H9 (cell line): ENCODE measurements at regions not wholly inside any gene's neighbourhood (a gene's known extent, or its start where the extent isn't known, plus 50 kb on each side); places are given as distances from the start of the nearest gene placed in this dataset.

Experiments used
- DNase-seq: peaks from one replicate; pipeline ENCODE4 v3.0.0-alpha.2; 2017
- H2AFZ ChIP-seq: one replicate; pipeline ENCODE4 v1.6.1; 2013; ENCODE audit warnings: mild to moderate bottlenecking, low read length, control low read depth, moderate library complexity
- H2AK5ac ChIP-seq: 2 replicates; pipeline ENCODE4 v1.6.1; 2013; ENCODE audit warnings: low read length, control low read depth, mixed read lengths; ENCODE audit not compliant: insufficient read length
- H2BK120ac ChIP-seq: one replicate; pipeline ENCODE4 v1.6.1; 2013; ENCODE audit warnings: low read depth, mild to moderate bottlenecking, low read length, control low read depth, inconsistent platforms; ENCODE audit not compliant: poor library complexity, severe bottlenecking
- H2BK12ac ChIP-seq: 2 replicates; pipeline ENCODE4 v1.6.1; 2013; ENCODE audit warnings: low read length, control low read depth, mixed read lengths, low read depth; ENCODE audit not compliant: insufficient read length
- H2BK15ac ChIP-seq: 2 replicates; pipeline ENCODE4 v1.6.1; 2013; ENCODE audit warnings: low read depth, low read length, control low read depth
- H2BK20ac ChIP-seq: one replicate; pipeline ENCODE4 v1.6.1; 2013; ENCODE audit warnings: low read depth, mild to moderate bottlenecking, low read length, control low read depth, inconsistent platforms; ENCODE audit not compliant: poor library complexity, severe bottlenecking
- H2BK5ac ChIP-seq: 2 replicates; pipeline ENCODE4 v1.6.1; 2013; ENCODE audit warnings: low read length, control low read depth, mixed read lengths; ENCODE audit not compliant: insufficient read length
- H3K14ac ChIP-seq: 2 replicates; pipeline ENCODE4 v1.6.1; 2013; ENCODE audit warnings: low read length, control low read depth; ENCODE audit not compliant: insufficient read depth
- H3K18ac ChIP-seq: 2 replicates; pipeline ENCODE4 v1.6.1; 2013; ENCODE audit warnings: low read depth, mild to moderate bottlenecking, mixed read lengths, low read length, control low read depth; ENCODE audit not compliant: insufficient read length
- H3K23ac ChIP-seq: 2 replicates; pipeline ENCODE4 v1.6.1; 2013; ENCODE audit warnings: low read length, control low read depth, mixed read lengths, low read depth; ENCODE audit not compliant: insufficient read length
- H3K23me2 ChIP-seq: 2 replicates; pipeline ENCODE4 v1.6.1; 2013; ENCODE audit warnings: low read depth, mild to moderate bottlenecking, mixed read lengths, low read length, control low read depth; ENCODE audit not compliant: insufficient read length, poor library complexity, severe bottlenecking
- H3K27ac ChIP-seq: 2 replicates; pipeline ENCODE4 v1.5.1; 2013; ENCODE audit warnings: low read length, control low read depth, mixed read lengths, low read depth; ENCODE audit not compliant: insufficient read length
- H3K27me3 ChIP-seq: 2 replicates; pipeline ENCODE4 v1.6.1; 2013; ENCODE audit warnings: low read length, control low read depth, inconsistent platforms; ENCODE audit not compliant: insufficient read depth
- H3K4ac ChIP-seq: 2 replicates; pipeline ENCODE4 v1.6.1; 2013; ENCODE audit warnings: low read depth, mild to moderate bottlenecking, control low read depth, inconsistent platforms, low read length, moderate library complexity
- H3K4me1 ChIP-seq: 2 replicates; pipeline ENCODE4 v1.6.1; 2013; ENCODE audit warnings: low read length, control low read depth, inconsistent platforms; ENCODE audit not compliant: insufficient read depth
- H3K4me2 ChIP-seq: 2 replicates; pipeline ENCODE4 v1.6.1; 2013; ENCODE audit warnings: low read length, control low read depth, mixed read lengths; ENCODE audit not compliant: insufficient read length, insufficient read depth
- H3K56ac ChIP-seq: 2 replicates; pipeline ENCODE4 v1.6.1; 2013; ENCODE audit warnings: low read depth, mild to moderate bottlenecking, mixed read lengths, low read length, control low read depth; ENCODE audit not compliant: insufficient read length
- H3K79me1 ChIP-seq: 2 replicates; pipeline ENCODE4 v1.6.1; 2013; ENCODE audit warnings: low read depth, mild to moderate bottlenecking, moderate library complexity, low read length, control low read depth, inconsistent platforms; ENCODE audit not compliant: insufficient read depth, poor library complexity, severe bottlenecking
- H3K79me2 ChIP-seq: 2 replicates; pipeline ENCODE4 v1.6.1; 2013; ENCODE audit warnings: low read length, control low read depth, inconsistent platforms; ENCODE audit not compliant: insufficient read depth
- H3K9ac ChIP-seq: 2 replicates; pipeline ENCODE4 v1.6.1; 2013; ENCODE audit warnings: low read length, control low read depth, mixed read lengths; ENCODE audit not compliant: insufficient read length; ENCODE audit errors: extremely low read depth
- H3K9me3 ChIP-seq: one replicate; pipeline ENCODE4 v1.6.1; 2013; ENCODE audit warnings: low read depth, low read length, inconsistent platforms; ENCODE audit not compliant: control insufficient read depth
- H3T11ph ChIP-seq: one replicate; pipeline ENCODE4 v1.6.1; 2013; ENCODE audit warnings: mild to moderate bottlenecking, low read length, control low read depth, inconsistent platforms
- H4K20me1 ChIP-seq: one replicate; pipeline ENCODE4 v1.6.1; 2013; ENCODE audit not compliant: control insufficient read depth, insufficient read length, insufficient read depth
- H4K5ac ChIP-seq: 2 replicates; pipeline ENCODE4 v1.6.1; 2013; ENCODE audit warnings: low read depth, mild to moderate bottlenecking, mixed read lengths, low read length, control low read depth; ENCODE audit not compliant: insufficient read length
- H4K8ac ChIP-seq: replicated peaks from 2 replicates; pipeline ENCODE4 v1.6.1; 2013; ENCODE audit warnings: low read length, control low read depth, mixed read lengths, low read depth; ENCODE audit not compliant: insufficient read length
- H4K91ac ChIP-seq: 2 replicates; pipeline ENCODE4 v1.6.1; 2013; ENCODE audit warnings: low read depth, mild to moderate bottlenecking, moderate library complexity, mixed read lengths, low read length, control low read depth; ENCODE audit not compliant: insufficient read length
- H3K27ac Mint-ChIP-seq, 3 experiments: 2 replicates in 2 of 3; 3 replicates in 1 of 3; pipeline ENCODE4 v1.8.0; 2020 to 2021; ENCODE audit warnings: mixed read lengths in 3 of 3, mild to moderate bottlenecking in 1 of 3, moderate library complexity in 1 of 3
- H3K27me3 Mint-ChIP-seq: 2 replicates; pipeline ENCODE4 v1.8.0; 2021; ENCODE audit warnings: low read depth, mild to moderate bottlenecking, moderate library complexity, mixed read lengths
- H3K36me3 Mint-ChIP-seq, 3 experiments: 2 replicates in 2 of 3; 3 replicates in 1 of 3; pipeline ENCODE4 v1.8.0; 2020 to 2021; ENCODE audit warnings: low read depth in 3 of 3, mixed read lengths in 3 of 3; ENCODE audit not compliant: insufficient read depth in 1 of 3
- H3K4me1 Mint-ChIP-seq, 2 experiments: 2 replicates each; pipeline ENCODE4 v1.8.0; 2020; ENCODE audit warnings: mixed read lengths in 2 of 2
- H3K4me3 Mint-ChIP-seq, 2 experiments: 2 replicates in 1 of 2; 3 replicates in 1 of 2; pipeline ENCODE4 v1.8.0; 2020 to 2021; ENCODE audit warnings: mild to moderate bottlenecking in 2 of 2, mixed read lengths in 2 of 2, moderate library complexity in 1 of 2
- H3K9me3 Mint-ChIP-seq, 2 experiments: 2 replicates in 1 of 2; 3 replicates in 1 of 2; pipeline ENCODE4 v1.8.0; 2020; ENCODE audit warnings: mild to moderate bottlenecking in 2 of 2, mixed read lengths in 2 of 2, moderate library complexity in 1 of 2
- WGBS: extraction: QIAGEN DNeasy Blood & Tissue Kit; methylation state at CpG from one replicate; pipeline ENCODE4 v1.1.7; 2013; ENCODE audit warnings: missing lambda C conversion rate, low lambda C conversion rate, mixed read lengths; ENCODE audit not compliant: insufficient read length; ENCODE audit errors: extremely low coverage; 5-methylcytosine and 5-hydroxymethylcytosine counted together
- TF ChIP-seq, protein P1 (sequence below): fragments of 200-600 bp; sonication (generic); conservative IDR thresholded peaks from 3 replicates; pipeline ENCODE4 v1.8.0; 2021; ENCODE audit warnings: antibody characterized with exemption, mild to moderate bottlenecking

DNA sequence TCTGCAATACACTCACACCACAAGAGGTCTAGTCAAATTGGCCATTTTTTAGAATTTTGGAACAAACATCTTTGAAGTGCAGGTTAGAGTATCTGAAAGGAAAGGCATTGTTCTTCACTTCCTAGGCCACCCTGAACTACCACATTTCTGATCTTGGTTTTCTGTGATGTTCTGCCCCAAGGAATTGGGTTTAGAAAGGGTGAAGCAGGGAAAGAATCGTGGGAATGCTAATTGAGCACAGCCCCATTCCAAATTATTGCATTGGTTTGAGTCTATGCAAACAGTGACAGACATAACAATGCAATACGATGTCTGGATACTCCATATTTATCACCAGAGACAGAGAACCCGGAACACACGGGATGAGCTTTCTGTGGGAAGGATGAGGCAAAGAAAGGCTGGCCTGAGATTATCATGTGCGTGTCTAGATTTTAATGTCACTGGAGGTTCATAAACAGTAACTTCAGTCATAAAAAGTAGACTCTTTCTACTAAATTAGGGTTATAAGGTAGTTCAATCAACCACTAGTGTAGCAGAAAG lies 195.3 kb upstream of the BLID start:
- Histone ChIP-seq H3K27me3 (no peaks in the 10 kb centered on the region), H3K79me1 (no peaks in the 10 kb centered on the region), H3K4me1 (peaks cover 6% of the 10 kb centered on the region; the same call in 1 of the 2 replicates), H3K23me2 (no peaks in the 10 kb centered on the region), H3K9me3 (no peaks in the 10 kb centered on the region), H3K79me2 (no peaks in the 10 kb centered on the region), H3K4ac (no peak overlapping the region), H2BK120ac (no peak overlapping the region), H4K8ac (no peak overlapping the region), H3K23ac (no peak overlapping the region), H2BK5ac (no peak overlapping the region), H3K4me2 (no peak overlapping the region), H3K18ac (no peak overlapping the region), H3K14ac (no peak overlapping the region), H2AK5ac (no peak overlapping the region), H2BK15ac (no peak overlapping the region), H4K5ac (no peak overlapping the region), H2BK12ac (no peak overlapping the region), H3T11ph (no peak overlapping the region), H4K91ac (no peak overlapping the region), H3K9ac (no peak overlapping the region), H4K20me1 (no peaks in the 10 kb centered on the region), H2BK20ac (no peak overlapping the region), H3K27ac (no peak overlapping the region), H2AFZ (no peak overlapping the region), H3K56ac (no peak overlapping the region)
- Mint-ChIP-seq H3K27me3 (peaks cover 3% of the 10 kb centered on the region; the same call in 1 of the 2 replicates), H3K9me3 (no peaks in the 10 kb centered on the region), H3K4me3 (no peak overlapping the region), H3K36me3 (no peaks in the 10 kb centered on the region), H3K27ac (no peak overlapping the region), H3K4me1 (peaks cover 38 to 44% of the 10 kb centered on the region in 2 experiments)
- DNase-seq, result no peak
- TF ChIP-seq, protein P1, sequence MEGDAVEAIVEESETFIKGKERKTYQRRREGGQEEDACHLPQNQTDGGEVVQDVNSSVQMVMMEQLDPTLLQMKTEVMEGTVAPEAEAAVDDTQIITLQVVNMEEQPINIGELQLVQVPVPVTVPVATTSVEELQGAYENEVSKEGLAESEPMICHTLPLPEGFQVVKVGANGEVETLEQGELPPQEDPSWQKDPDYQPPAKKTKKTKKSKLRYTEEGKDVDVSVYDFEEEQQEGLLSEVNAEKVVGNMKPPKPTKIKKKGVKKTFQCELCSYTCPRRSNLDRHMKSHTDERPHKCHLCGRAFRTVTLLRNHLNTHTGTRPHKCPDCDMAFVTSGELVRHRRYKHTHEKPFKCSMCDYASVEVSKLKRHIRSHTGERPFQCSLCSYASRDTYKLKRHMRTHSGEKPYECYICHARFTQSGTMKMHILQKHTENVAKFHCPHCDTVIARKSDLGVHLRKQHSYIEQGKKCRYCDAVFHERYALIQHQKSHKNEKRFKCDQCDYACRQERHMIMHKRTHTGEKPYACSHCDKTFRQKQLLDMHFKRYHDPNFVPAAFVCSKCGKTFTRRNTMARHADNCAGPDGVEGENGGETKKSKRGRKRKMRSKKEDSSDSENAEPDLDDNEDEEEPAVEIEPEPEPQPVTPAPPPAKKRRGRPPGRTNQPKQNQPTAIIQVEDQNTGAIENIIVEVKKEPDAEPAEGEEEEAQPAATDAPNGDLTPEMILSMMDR, result no peak
- no CpG with 5 or more reads among the region's 5 CpGs for WGBS
